Mesenchymal stem cell (in vitro differentiated cells and primary cell): ENCODE measurements at regions not wholly inside any gene's neighbourhood (a gene's known extent, or its start where the extent isn't known, plus 50 kb on each side); places are given as distances from the start of the nearest gene placed in this dataset.

Source experiments
- DNase-seq: peaks from one replicate; pipeline ENCODE4 v3.0.0-alpha.2; 2013
- H2AFZ ChIP-seq: one replicate; pipeline ENCODE4 v1.6.1; 2013; ENCODE audit warnings: low read depth, mild to moderate bottlenecking, control low read depth, inconsistent platforms, low read length, moderate library complexity
- H2AK5ac ChIP-seq: 2 replicates; pipeline ENCODE4 v1.6.1; 2013; ENCODE audit warnings: low read length, moderate library complexity, mild to moderate bottlenecking, inconsistent platforms; ENCODE audit not compliant: severe bottlenecking
- H2BK120ac ChIP-seq: one replicate; pipeline ENCODE4 v1.6.1; 2013; ENCODE audit warnings: low read depth, mild to moderate bottlenecking, inconsistent platforms, low read length, moderate library complexity
- H2BK12ac ChIP-seq, 2 experiments: one replicate each; pipeline ENCODE4 v1.6.1; 2013; ENCODE audit warnings: inconsistent platforms in 2 of 2, low read length in 2 of 2, mild to moderate bottlenecking in 2 of 2, moderate library complexity in 2 of 2, control low read depth in 1 of 2
- H2BK15ac ChIP-seq: one replicate; pipeline ENCODE4 v1.6.1; 2013; ENCODE audit warnings: mild to moderate bottlenecking, low read depth, inconsistent platforms; ENCODE audit not compliant: poor library complexity, severe bottlenecking
- H2BK5ac ChIP-seq: 2 replicates; pipeline ENCODE4 v1.6.1; 2013; ENCODE audit warnings: low read depth, mild to moderate bottlenecking, low read length, control low read depth, inconsistent platforms; ENCODE audit not compliant: poor library complexity, severe bottlenecking
- H3K14ac ChIP-seq, 2 experiments: one replicate each; pipeline ENCODE4 v1.6.1; 2013; ENCODE audit warnings: inconsistent platforms in 2 of 2, low read length in 2 of 2, control low read depth in 1 of 2, mild to moderate bottlenecking in 1 of 2, moderate library complexity in 1 of 2
- H3K18ac ChIP-seq, 2 experiments: one replicate each; pipeline ENCODE4 v1.6.1; 2013; ENCODE audit warnings: inconsistent platforms in 2 of 2, low read length in 2 of 2, control low read depth in 1 of 2, low read depth in 1 of 2, mild to moderate bottlenecking in 1 of 2
- H3K23ac ChIP-seq, 2 experiments: one replicate each; pipeline ENCODE4 v1.6.1; 2013; ENCODE audit warnings: inconsistent platforms in 2 of 2, low read length in 2 of 2, mild to moderate bottlenecking in 2 of 2, moderate library complexity in 2 of 2, control low read depth in 1 of 2
- H3K27ac ChIP-seq: 2 replicates; pipeline ENCODE4 v1.5.1; 2013; ENCODE audit warnings: mild to moderate bottlenecking, moderate library complexity, low read length, control low read depth, inconsistent platforms; ENCODE audit not compliant: poor library complexity, severe bottlenecking
- H3K27me3 ChIP-seq, 2 experiments: 2 replicates each; pipeline versions ENCODE4 v1.6.1 to v1.7.0; 2013; ENCODE audit warnings: low read length in 2 of 2, mild to moderate bottlenecking in 2 of 2, moderate library complexity in 2 of 2, control low read depth in 1 of 2, inconsistent platforms in 1 of 2; ENCODE audit not compliant: control insufficient read depth in 1 of 2, insufficient read depth in 1 of 2
- H3K36me3 ChIP-seq, 2 experiments: 2 replicates each; pipeline versions ENCODE4 v1.6.1 to v1.7.0; 2013; ENCODE audit warnings: low read length in 2 of 2, control low read depth in 1 of 2, inconsistent platforms in 1 of 2, low read depth in 1 of 2, mild to moderate bottlenecking in 1 of 2; ENCODE audit not compliant: insufficient read depth in 2 of 2, control insufficient read depth in 1 of 2
- H3K4ac ChIP-seq, 2 experiments: one replicate each; pipeline ENCODE4 v1.6.1; 2013; ENCODE audit warnings: inconsistent platforms in 2 of 2, low read length in 2 of 2, mild to moderate bottlenecking in 2 of 2, moderate library complexity in 2 of 2, control low read depth in 1 of 2, low read depth in 1 of 2
- H3K4me1 ChIP-seq: 2 replicates; pipeline ENCODE4 v1.6.1; 2013; ENCODE audit warnings: low read depth, low read length, control low read depth; ENCODE audit not compliant: control insufficient read depth, insufficient read depth
- H3K4me2 ChIP-seq: 2 replicates; pipeline ENCODE4 v1.6.1; 2013; ENCODE audit warnings: low read length, mild to moderate bottlenecking, inconsistent platforms; ENCODE audit not compliant: poor library complexity, severe bottlenecking
- H3K4me3 ChIP-seq, 2 experiments: 2 replicates each; pipeline versions ENCODE4 v1.5.1 to v1.7.0; 2013; ENCODE audit warnings: low read length in 2 of 2, mild to moderate bottlenecking in 2 of 2, control low read depth in 1 of 2, low read depth in 1 of 2; ENCODE audit not compliant: insufficient read depth in 1 of 2
- H3K79me1 ChIP-seq: replicated peaks from 2 replicates; pipeline ENCODE4 v1.6.1; 2013; ENCODE audit warnings: mild to moderate bottlenecking, control low read depth, low read length, inconsistent platforms; ENCODE audit not compliant: poor library complexity, severe bottlenecking
- H3K9ac ChIP-seq: 2 replicates; pipeline ENCODE4 v1.7.0; 2013; ENCODE audit warnings: mild to moderate bottlenecking, low read length, moderate library complexity
- H3K9me3 ChIP-seq: 2 replicates; pipeline ENCODE4 v1.7.0; 2013; ENCODE audit warnings: mild to moderate bottlenecking, low read length; ENCODE audit not compliant: control insufficient read depth
- H4K8ac ChIP-seq: one replicate; pipeline ENCODE4 v1.6.1; 2013; ENCODE audit warnings: inconsistent platforms, mild to moderate bottlenecking, low read length, moderate library complexity
- H4K91ac ChIP-seq: one replicate; pipeline ENCODE4 v1.6.1; 2013; ENCODE audit warnings: mild to moderate bottlenecking, low read length, inconsistent platforms
- WGBS: methylation state at CpG from one replicate; pipeline ENCODE4 v1.1.7; 2013; ENCODE audit warnings: mixed read lengths; 5-methylcytosine and 5-hydroxymethylcytosine counted together

DNA sequence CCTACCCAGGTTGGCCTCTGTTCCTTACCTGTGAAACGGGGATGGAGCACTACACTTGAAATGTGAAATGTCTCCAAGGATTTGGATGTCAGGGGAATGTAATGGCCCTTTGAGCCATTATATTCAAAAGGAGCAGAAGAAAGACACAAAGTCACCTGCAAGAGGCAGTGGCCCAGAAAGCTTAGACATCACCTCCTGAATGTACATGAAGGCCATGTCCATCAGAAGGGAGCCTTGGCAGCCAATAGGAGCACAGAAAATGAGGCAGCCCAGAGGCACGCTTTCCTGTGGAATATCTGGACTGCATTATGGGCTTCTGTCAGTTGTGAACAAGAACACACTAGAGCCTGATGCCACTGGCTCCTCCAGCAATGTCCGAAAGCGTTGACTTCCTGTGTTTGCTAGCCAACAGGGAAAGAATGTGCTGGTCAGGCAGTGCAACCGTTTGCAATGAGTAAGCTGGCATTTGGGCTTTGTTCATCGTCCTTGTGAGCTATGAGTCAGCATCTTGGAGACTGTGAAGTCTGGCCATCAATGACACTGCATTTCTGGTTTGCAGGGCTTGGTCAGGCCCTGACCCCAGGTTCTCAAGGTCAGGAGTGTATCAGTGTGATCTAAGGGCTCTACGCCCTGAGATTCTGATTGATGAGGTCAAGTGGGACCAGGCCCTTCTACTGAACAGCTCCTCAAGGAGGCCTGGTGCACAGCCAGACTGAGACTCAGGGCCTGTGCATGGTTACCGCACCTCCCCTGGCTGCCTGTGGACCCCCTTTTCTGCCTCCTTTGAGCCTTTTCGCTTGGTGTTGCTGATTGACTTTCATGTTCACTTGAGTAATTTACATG, 222.4 kb downstream of the RPS24 start:
- Histone ChIP-seq H4K91ac (peak overlapping the region; percentile 99), H3K18ac (peak overlapping the region; percentile 73 to 95), H3K79me1 (no peaks in the 10 kb centered on the region), H3K14ac (no peak overlapping the region), H3K9ac (peak overlapping the region; percentile 84), H4K8ac (peak overlapping the region; percentile 95), H3K9me3 (no peaks in the 10 kb centered on the region), H2BK12ac (peak overlapping the region; percentile 95 to 100), H3K4me1 (peaks cover 17% of the 10 kb centered on the region), H2AFZ (no peak overlapping the region), H3K4me2 (no peak overlapping the region), H3K23ac (no peak overlapping the region), H3K27me3 (no peaks in the 10 kb centered on the region), H3K36me3 (peaks cover 0 to 17% of the 10 kb centered on the region in 2 experiments), H2AK5ac (peak overlapping the region; percentile 50), H3K4me3 (no peak overlapping the region), H3K27ac (peak overlapping the region; percentile 75), H2BK15ac (no peak overlapping the region), H2BK5ac (peak overlapping the region; percentile 12), H3K4ac (peak overlapping the region; percentile 64 to 92), H2BK120ac (peak overlapping the region; percentile 54)
- WGBS: 18% methylated on average over 8 of the region's 9 CpGs
- peak; percentile 98 for DNase-seq

GRCh38 chr10:78258323-78259030, 224.8 kb downstream of the RPS24 start:
- Histone ChIP-seq H3K27ac (no peak overlapping the region), H3K36me3 (peaks cover 0 to 11% of the 10 kb centered on the region in 2 experiments), H2AK5ac (peak overlapping the region; percentile 63), H3K4me3 (no peak overlapping the region), H3K18ac (peak overlapping the region in 1 of 2 experiments; percentile 81), H4K8ac (peak overlapping the region; percentile 3), H3K23ac (no peak overlapping the region), H3K4me2 (no peak overlapping the region), H3K9me3 (no peaks in the 10 kb centered on the region), H3K4me1 (peaks cover 18% of the 10 kb centered on the region), H2BK120ac (peak overlapping the region; percentile 15), H3K9ac (no peak overlapping the region), H3K4ac (no peak overlapping the region), H3K27me3 (no peaks in the 10 kb centered on the region), H3K14ac (no peak overlapping the region), H3K79me1 (no peaks in the 10 kb centered on the region), H4K91ac (peak overlapping the region; percentile 21), H2BK15ac (no peak overlapping the region), H2BK5ac (no peak overlapping the region), H2AFZ (no peak overlapping the region), H2BK12ac (peak overlapping the region; percentile 49 to 59)
- WGBS: 97% methylated on average over 4 of the region's 4 CpGs
- DNase-seq: no peak

- H3K79me1 ChIP-seq: no peaks in the 10 kb centered on the region
- no peak overlapping the region for H2AK5ac ChIP-seq
- no peak overlapping the region for H3K4me2 ChIP-seq
- peak overlapping the region; percentile 23 to 29 for H2BK12ac ChIP-seq
- no peak overlapping the region for H2BK5ac ChIP-seq
- H3K36me3 ChIP-seq: peaks cover 0 to 11% of the 10 kb centered on the region in 2 experiments
- peaks cover 15% of the 10 kb centered on the region for H3K4me1 ChIP-seq
- no peak overlapping the region for H3K9ac ChIP-seq
- 98% methylated on average over 3 of the region's 3 CpGs for WGBS
- peak overlapping the region in 1 of 2 experiments; percentile 35 for H3K14ac ChIP-seq
- H2AFZ ChIP-seq: no peak overlapping the region
- DNase-seq: no peak
- H3K27me3 ChIP-seq: no peaks in the 10 kb centered on the region
- H4K91ac ChIP-seq: peak overlapping the region; percentile 19
- no peak overlapping the region for H3K4me3 ChIP-seq
- H3K4ac ChIP-seq: peak overlapping the region in 1 of 2 experiments; percentile 18
- H3K27ac ChIP-seq: no peak overlapping the region
- no peaks in the 10 kb centered on the region for H3K9me3 ChIP-seq
- no peak overlapping the region for H4K8ac ChIP-seq
- no peak overlapping the region for H2BK120ac ChIP-seq
- H2BK15ac ChIP-seq: peak overlapping the region; percentile 36
- no peak overlapping the region for H3K23ac ChIP-seq
- peak overlapping the region; percentile 24 to 58 for H3K18ac ChIP-seq
Observed at GRCh38 chr10:78259391-78259790, 225.7 kb downstream of the RPS24 start.

DNA sequence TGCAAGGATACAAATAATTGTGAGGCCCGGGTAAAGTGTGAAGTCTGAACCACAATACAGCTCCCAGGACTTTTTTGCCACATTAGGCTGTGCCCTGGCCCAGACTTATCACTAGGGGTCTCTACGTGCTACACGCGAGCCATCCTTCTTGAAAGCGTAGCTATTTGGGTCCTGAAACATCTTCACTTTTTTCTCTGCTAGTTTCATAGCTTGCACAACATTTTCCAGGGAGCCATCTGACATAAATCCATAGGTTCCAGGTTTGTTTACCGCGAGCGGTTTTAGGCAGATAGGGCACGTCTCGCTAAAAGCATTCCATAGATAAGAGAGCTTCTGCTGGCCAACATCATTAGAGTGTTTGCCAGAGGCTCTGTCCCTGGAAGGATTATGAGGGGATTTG, 226.5 kb downstream of the RPS24 start:
- Histone ChIP-seq H3K27me3 (no peaks in the 10 kb centered on the region), H2BK5ac (no peak overlapping the region), H3K14ac (no peak overlapping the region), H3K4me1 (peaks cover 15% of the 10 kb centered on the region), H3K4me3 (no peak overlapping the region), H4K8ac (no peak overlapping the region), H3K79me1 (no peaks in the 10 kb centered on the region), H2AFZ (no peak overlapping the region), H2BK15ac (no peak overlapping the region), H3K36me3 (peaks cover 0 to 11% of the 10 kb centered on the region in 2 experiments), H3K23ac (no peak overlapping the region), H3K4ac (no peak overlapping the region), H4K91ac (no peak overlapping the region), H2BK120ac (no peak overlapping the region), H2AK5ac (no peak overlapping the region), H2BK12ac (peak overlapping the region in 1 of 2 experiments; percentile 48), H3K27ac (no peak overlapping the region), H3K18ac (no peak overlapping the region), H3K4me2 (no peak overlapping the region), H3K9ac (no peak overlapping the region), H3K9me3 (no peaks in the 10 kb centered on the region)
- peak; percentile 85 for DNase-seq
- 36% methylated on average over 10 of the region's 10 CpGs for WGBS
